Loucy (cell line): ENCODE measurements at regions not wholly inside any gene's neighbourhood (a gene's known extent, or its start where the extent isn't known, plus 50 kb on each side); places are given as distances from the start of the nearest gene placed in this dataset.

Experiments
- CTCF ChIP-seq: fragments of 200-600 bp; sonication (generic); conservative IDR thresholded peaks from 2 replicates; pipeline ENCODE4 v1.5.1; 2014; ENCODE audit warnings: mild to moderate bottlenecking, antibody characterized with exemption, low read length
- EZH2phosphoT487 ChIP-seq: fragments of 200-600 bp; IDR thresholded peaks from 2 replicates; pipeline ENCODE4 v1.6.1; 2018; ENCODE audit warnings: antibody characterized with exemption, mild to moderate bottlenecking, moderate library complexity, borderline replicate concordance

- TF ChIP-seq CTCF (no peak), EZH2phosphoT487 (no peak)
Observed at GRCh38 chr6:9484686-9485085, 930.2 kb downstream of the TFAP2A start.
